ENCODE measurements at regions not wholly inside any gene's neighbourhood (a gene's known extent, or its start where the extent isn't known, plus 50 kb on each side); places are given as distances from the start of the nearest gene placed in this dataset.

DNA sequence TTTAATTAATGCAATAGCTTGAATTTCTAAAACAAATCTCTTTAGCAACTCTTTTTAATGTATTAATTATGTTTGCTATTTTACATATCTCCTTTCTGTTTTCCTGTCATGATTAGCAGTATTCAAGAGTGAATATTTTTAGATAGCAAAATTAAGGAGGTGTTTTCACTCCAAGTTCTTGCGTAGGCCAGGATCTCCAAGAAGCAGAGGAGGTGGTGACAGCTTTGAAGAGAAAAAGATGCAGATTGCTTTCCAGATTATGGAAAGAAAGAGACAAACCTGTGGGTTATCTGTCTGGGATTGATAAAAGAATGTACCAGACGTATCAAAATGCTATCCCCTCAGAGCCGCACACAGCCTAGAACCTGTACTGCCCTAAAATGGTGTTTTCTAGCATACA lies 163.5 kb upstream of the FAM98A start:
- TF ChIP-seq, protein P1, sequence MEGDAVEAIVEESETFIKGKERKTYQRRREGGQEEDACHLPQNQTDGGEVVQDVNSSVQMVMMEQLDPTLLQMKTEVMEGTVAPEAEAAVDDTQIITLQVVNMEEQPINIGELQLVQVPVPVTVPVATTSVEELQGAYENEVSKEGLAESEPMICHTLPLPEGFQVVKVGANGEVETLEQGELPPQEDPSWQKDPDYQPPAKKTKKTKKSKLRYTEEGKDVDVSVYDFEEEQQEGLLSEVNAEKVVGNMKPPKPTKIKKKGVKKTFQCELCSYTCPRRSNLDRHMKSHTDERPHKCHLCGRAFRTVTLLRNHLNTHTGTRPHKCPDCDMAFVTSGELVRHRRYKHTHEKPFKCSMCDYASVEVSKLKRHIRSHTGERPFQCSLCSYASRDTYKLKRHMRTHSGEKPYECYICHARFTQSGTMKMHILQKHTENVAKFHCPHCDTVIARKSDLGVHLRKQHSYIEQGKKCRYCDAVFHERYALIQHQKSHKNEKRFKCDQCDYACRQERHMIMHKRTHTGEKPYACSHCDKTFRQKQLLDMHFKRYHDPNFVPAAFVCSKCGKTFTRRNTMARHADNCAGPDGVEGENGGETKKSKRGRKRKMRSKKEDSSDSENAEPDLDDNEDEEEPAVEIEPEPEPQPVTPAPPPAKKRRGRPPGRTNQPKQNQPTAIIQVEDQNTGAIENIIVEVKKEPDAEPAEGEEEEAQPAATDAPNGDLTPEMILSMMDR (conservative IDR thresholded peaks at IDR 0.05; ENCODE audit: low read length): no peak
- TF ChIP-seq EZH2phosphoT487 (IDR thresholded peaks at IDR 0.05; ENCODE audit: borderline replicate concordance, low read depth, low read length): no peak

Data from OCI-LY7 (cell line).